ENCODE measurements at regions not wholly inside any gene's neighbourhood (a gene's known extent, or its start where the extent isn't known, plus 50 kb on each side); places are given as distances from the start of the nearest gene placed in this dataset.

GRCh38 chr5:168062239-168062638 is 229.2 kb upstream of the WWC1 start (continued):
- TF ChIP-seq, protein P1, sequence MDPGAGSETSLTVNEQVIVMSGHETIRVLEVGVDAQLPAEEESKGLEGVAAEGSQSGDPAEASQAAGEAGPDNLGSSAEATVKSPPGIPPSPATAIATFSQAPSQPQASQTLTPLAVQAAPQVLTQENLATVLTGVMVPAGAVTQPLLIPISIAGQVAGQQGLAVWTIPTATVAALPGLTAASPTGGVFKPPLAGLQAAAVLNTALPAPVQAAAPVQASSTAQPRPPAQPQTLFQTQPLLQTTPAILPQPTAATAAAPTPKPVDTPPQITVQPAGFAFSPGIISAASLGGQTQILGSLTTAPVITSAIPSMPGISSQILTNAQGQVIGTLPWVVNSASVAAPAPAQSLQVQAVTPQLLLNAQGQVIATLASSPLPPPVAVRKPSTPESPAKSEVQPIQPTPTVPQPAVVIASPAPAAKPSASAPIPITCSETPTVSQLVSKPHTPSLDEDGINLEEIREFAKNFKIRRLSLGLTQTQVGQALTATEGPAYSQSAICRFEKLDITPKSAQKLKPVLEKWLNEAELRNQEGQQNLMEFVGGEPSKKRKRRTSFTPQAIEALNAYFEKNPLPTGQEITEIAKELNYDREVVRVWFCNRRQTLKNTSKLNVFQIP (CRISPR knock-in tag; IDR thresholded peaks at IDR 0.05; ENCODE audit: borderline replicate concordance, low read depth) = no peak
- no peak for TF ChIP-seq TOX (CRISPR knock-in tag; IDR thresholded peaks at IDR 0.05; ENCODE audit: borderline replicate concordance)
- TF ChIP-seq, protein P2, sequence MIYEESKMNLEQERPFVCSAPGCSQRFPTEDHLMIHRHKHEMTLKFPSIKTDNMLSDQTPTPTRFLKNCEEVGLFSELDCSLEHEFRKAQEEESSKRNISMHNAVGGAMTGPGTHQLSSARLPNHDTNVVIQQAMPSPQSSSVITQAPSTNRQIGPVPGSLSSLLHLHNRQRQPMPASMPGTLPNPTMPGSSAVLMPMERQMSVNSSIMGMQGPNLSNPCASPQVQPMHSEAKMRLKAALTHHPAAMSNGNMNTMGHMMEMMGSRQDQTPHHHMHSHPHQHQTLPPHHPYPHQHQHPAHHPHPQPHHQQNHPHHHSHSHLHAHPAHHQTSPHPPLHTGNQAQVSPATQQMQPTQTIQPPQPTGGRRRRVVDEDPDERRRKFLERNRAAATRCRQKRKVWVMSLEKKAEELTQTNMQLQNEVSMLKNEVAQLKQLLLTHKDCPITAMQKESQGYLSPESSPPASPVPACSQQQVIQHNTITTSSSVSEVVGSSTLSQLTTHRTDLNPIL (CRISPR knock-in tag; IDR thresholded peaks at IDR 0.05; ENCODE audit: low read depth) = no peak
- TF ChIP-seq TSHZ2 (CRISPR knock-in tag; IDR thresholded peaks at IDR 0.05) = no peak

GRCh38 chr5:168064457-168064856 is 227.0 kb upstream of the WWC1 start:
- no peak for ATAC-seq
- no peak for TF ChIP-seq GLIS3 (CRISPR knock-in tag; IDR thresholded peaks at IDR 0.05)
- TF ChIP-seq ISL1 (CRISPR knock-in tag; IDR thresholded peaks at IDR 0.05) = no peak
- no peak for TF ChIP-seq ZC3H10 (CRISPR knock-in tag; IDR thresholded peaks at IDR 0.05)

GRCh38 chr5:168064933-168065622 is 226.4 kb upstream of the WWC1 start:
- ATAC-seq = no peak

GRCh38 chr5:168066536-168067208 is 224.8 kb upstream of the WWC1 start:
- TF ChIP-seq, protein P2 (CRISPR knock-in tag; IDR thresholded peaks at IDR 0.05; ENCODE audit: low read depth) = no peak
- TF ChIP-seq ZNF565 (CRISPR knock-in tag; conservative IDR thresholded peaks at IDR 0.05; ENCODE audit: low read depth) (no peak), TOX (CRISPR knock-in tag; IDR thresholded peaks at IDR 0.05; ENCODE audit: borderline replicate concordance) (no peak), CSRNP3 (CRISPR knock-in tag; IDR thresholded peaks at IDR 0.05) (no peak)
- ATAC-seq = no peak

More at GRCh38 chr5:168064933-168065622, 226.4 kb upstream of the WWC1 start:
- no peak for TF ChIP-seq ZC3H10 (CRISPR knock-in tag; IDR thresholded peaks at IDR 0.05)
- TF ChIP-seq PATZ1 (CRISPR knock-in tag; IDR thresholded peaks at IDR 0.05; ENCODE audit: borderline replicate concordance) = no peak
- TF ChIP-seq ZFP3 (CRISPR knock-in tag; IDR thresholded peaks at IDR 0.05) = no peak
- TF ChIP-seq ZNF8 (CRISPR knock-in tag; IDR thresholded peaks at IDR 0.05) = no peak
- TF ChIP-seq BACH2 (CRISPR knock-in tag; IDR thresholded peaks at IDR 0.05; ENCODE audit: borderline replicate concordance) = no peak
- TF ChIP-seq ZNF70 (CRISPR knock-in tag; IDR thresholded peaks at IDR 0.05) = no peak
- no peak for TF ChIP-seq ARNTL (CRISPR knock-in tag; IDR thresholded peaks at IDR 0.05; ENCODE audit: borderline replicate concordance, low read depth)
- no peak for TF ChIP-seq ZNF565 (CRISPR knock-in tag; conservative IDR thresholded peaks at IDR 0.05; ENCODE audit: low read depth)

All from SK-N-SH treated with all-trans-retinoic acid at 6 μM for 48 hours (cell line).